GM12878 (cell line): ENCODE measurements at regions not wholly inside any gene's neighbourhood (a gene's known extent, or its start where the extent isn't known, plus 50 kb on each side); places are given as distances from the start of the nearest gene placed in this dataset.

Experiments used
- ATAC-seq: fragments of 200-7000 bp; cut with Tn5 transposase; 3 replicates; pipeline ENCODE4 v1.9.1; 2020; ENCODE audit warnings: mild to moderate bottlenecking, moderate library complexity
- BruUV-seq: library from RNA; stranded (reverse); fragments of 400-500 nt; replicated peaks from 2 replicates; lab custom pipeline; 2021; lab: Mats Ljungman, UMichigan
- CTCF ChIA-PET: fragments of 300-600 bp; sonication (Branson Sonifier 250); formaldehyde crosslinking; extraction: SDS; loops from one replicate; lab custom pipeline; 2021; ENCODE audit warnings: inconsistent platforms; lab: Yijun Ruan, JAX
- POLR2A ChIA-PET: fragments of 350-600 bp; formaldehyde crosslinking; extraction: SDS; loops from one replicate; lab custom pipeline; 2021; ENCODE audit warnings: inconsistent platforms; lab: Charles Lee
- RAD21 ChIA-PET: fragments of 300-600 bp; sonication (Branson Sonifier 250); formaldehyde crosslinking; loops from one replicate; lab custom pipeline; 2023; ENCODE audit warnings: antibody characterized with exemption; ENCODE audit not compliant: unreplicated experiment; lab: Charles Lee
- SMC1A ChIA-PET: fragments of 300-600 bp; sonication (Branson Sonifier 250); formaldehyde crosslinking; loops from one replicate; lab custom pipeline; 2023; ENCODE audit not compliant: unreplicated experiment, uncharacterized antibody; lab: Charles Lee
- DNase-seq: peaks from one replicate; pipeline ENCODE4 v3.0.0-alpha.2; 2011; ENCODE audit warnings: low read depth, low spot score
- FAIRE-seq: peaks from 3 replicates; lab custom pipeline; 2011; peaks lifted over from hg19 to GRCh38; lab: Jason Lieb, UNC
- H2AFZ ChIP-seq: 2 replicates; pipeline ENCODE4 v1.6.0; 2011; ENCODE audit warnings: low read depth, low read length, control low read depth; ENCODE audit not compliant: control insufficient read depth
- H3K27ac ChIP-seq: 2 replicates; pipeline ENCODE4 v1.5.1; 2011; ENCODE audit warnings: control low read depth; ENCODE audit not compliant: control insufficient read depth, insufficient read depth
- H3K27me3 ChIP-seq, 2 experiments: replicated peaks in 1 of 2; 2 replicates each; pipeline versions ENCODE4 v1.6.0 to v1.6.1; 2011; ENCODE audit warnings: low read length in 1 of 2; ENCODE audit not compliant: control insufficient read depth in 2 of 2, insufficient read depth in 2 of 2
- H3K36me3 ChIP-seq, 2 experiments: 2 replicates each; pipeline ENCODE4 v1.5.1; 2011; ENCODE audit warnings: low read length in 1 of 2; ENCODE audit not compliant: control insufficient read depth in 2 of 2, insufficient read depth in 2 of 2
- H3K4me1 ChIP-seq: 2 replicates; pipeline ENCODE4 v1.6.1; 2011; ENCODE audit warnings: mild to moderate bottlenecking, low read length, moderate library complexity, mixed read lengths; ENCODE audit not compliant: control insufficient read depth, insufficient read depth
- H3K4me2 ChIP-seq: 2 replicates; pipeline ENCODE4 v1.6.0; 2011; ENCODE audit warnings: control low read depth; ENCODE audit not compliant: control insufficient read depth, insufficient read depth
- H3K4me3 ChIP-seq: fragments of 200-600 bp; sonication (generic); 2 replicates; pipeline ENCODE4 v1.5.1; 2016
- H3K79me2 ChIP-seq: 2 replicates; pipeline ENCODE4 v1.6.0; 2011; ENCODE audit warnings: low read length; ENCODE audit not compliant: control insufficient read depth, insufficient read depth
- H3K9ac ChIP-seq: 2 replicates; pipeline ENCODE4 v1.8.0; 2011; ENCODE audit warnings: low read length, control low read depth, mixed read lengths; ENCODE audit not compliant: control insufficient read depth, insufficient read depth
- H3K9me3 ChIP-seq: replicated peaks from 3 replicates; pipeline ENCODE4 v1.5.1; 2011; ENCODE audit warnings: mild to moderate bottlenecking, low read length; ENCODE audit not compliant: control insufficient read depth, insufficient read depth
- H4K20me1 ChIP-seq: 2 replicates; pipeline ENCODE4 v1.6.0; 2011; ENCODE audit not compliant: control insufficient read depth, insufficient read depth
- ATF2 ChIP-seq: IDR thresholded peaks from 2 replicates; pipeline ENCODE4 v1.6.1; 2012; ENCODE audit warnings: low read length, inconsistent platforms
- IRF5 ChIP-seq: fragments of 450-650 bp; IDR thresholded peaks from 2 replicates; pipeline ENCODE4 v1.6.1; 2017; ENCODE audit warnings: borderline replicate concordance
- ZSCAN29 ChIP-seq: fragments of 450-650 bp; IDR thresholded peaks from 2 replicates; pipeline ENCODE4 v1.6.1; 2017; ENCODE audit warnings: mild to moderate bottlenecking, moderate library complexity
- WGBS: methylation state at CpG from one replicate; pipeline ENCODE4 v1.1.6; 2016; ENCODE audit warnings: low lambda C conversion rate; ENCODE audit not compliant: insufficient replicate concordance, insufficient coverage; ENCODE audit errors: missing lambda C conversion rate; 5-methylcytosine and 5-hydroxymethylcytosine counted together
- in situ Hi-C: fragments of 300-500 bp; cut with MboI; formaldehyde crosslinking; loops from 9 replicates; pipeline ENCODE4 v1.14.3; 2018; ENCODE audit warnings: mixed read lengths
- intact Hi-C: fragments of 100-400 bp; cut with micrococcal nuclease; formaldehyde crosslinking; loops from one replicate; pipeline ENCODE4 v1.14.2; 2022; ENCODE audit not compliant: unreplicated experiment

GRCh38 chr7:80288175-80289122 lies 153.8 kb downstream of the GNAI1 start:
- POLR2A ChIA-PET: no interaction called here
- intact Hi-C loops (no loop called here), in situ Hi-C loops (no loop called here)
- DNase-seq (no peak), ATAC-seq (no peak), FAIRE-seq (no peak)
- no TSS peak for BruUV-seq
- Histone ChIP-seq H3K9me3 (no peaks in the 10 kb centered on the region), H3K27ac (no peak overlapping the region), H3K36me3 (no peaks in the 10 kb centered on the region), H2AFZ (no peak overlapping the region), H3K4me2 (no peak overlapping the region), H3K27me3 (no peaks in the 10 kb centered on the region), H3K4me3 (no peak overlapping the region), H3K79me2 (no peaks in the 10 kb centered on the region), H4K20me1 (no peaks in the 10 kb centered on the region), H3K9ac (no peak overlapping the region), H3K4me1 (no peaks in the 10 kb centered on the region)
- WGBS: 20% methylated on average over 4 of the region's 4 CpGs
- RAD21 ChIA-PET: no interaction called here
- no peak for TF ChIP-seq ZSCAN29
- no peak for TF ChIP-seq ATF2
- TF ChIP-seq IRF5: no peak
- SMC1A ChIA-PET: interaction anchor here (0.9 kb wide), 1 partner anchor 272 kb away, joined by 3 read pairs; no protein-coding TSS in a partner anchor
- CTCF ChIA-PET: no interaction called here
